ENCODE measurements at regions not wholly inside any gene's neighbourhood (a gene's known extent, or its start where the extent isn't known, plus 50 kb on each side); places are given as distances from the start of the nearest gene placed in this dataset.

DNA sequence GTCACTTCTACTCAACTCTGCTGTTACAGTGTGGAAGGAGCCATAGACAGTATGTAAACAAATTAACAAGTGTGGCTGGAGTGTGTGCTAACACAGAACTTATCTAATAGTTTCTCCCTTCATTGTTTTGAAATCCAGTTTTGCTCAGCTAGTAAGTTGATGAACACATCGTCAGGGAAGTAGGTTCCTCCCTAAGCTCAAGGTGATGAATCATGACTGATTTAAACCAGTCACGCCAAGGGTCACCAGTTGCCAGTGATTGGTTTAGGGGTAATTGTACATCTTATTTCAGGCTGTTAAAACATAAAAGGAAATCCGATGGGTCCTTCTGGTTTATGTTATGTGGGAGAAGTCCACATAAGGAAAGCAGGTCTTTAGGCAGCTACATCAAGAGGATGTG, 97.0 kb upstream of the CHODL start:
- H3K4me3 ChIP-seq (ENCODE audit: low read depth in 1 of 2, low read length in 1 of 2): no peak overlapping the region
- H3K36me3 ChIP-seq: no peaks in the 10 kb centered on the region
- no peak overlapping the region for H3K27ac ChIP-seq
- H3K4me1 ChIP-seq (ENCODE audit: control insufficient read depth in 1 of 2, insufficient read depth in 1 of 2, low read depth in 1 of 2, low read length in 1 of 2): no peaks in the 10 kb centered on the region
- TF ChIP-seq CTCF (IDR thresholded peaks at IDR 0.05): no peak
- no peaks in the 10 kb centered on the region for H3K9me3 ChIP-seq
- H3K27me3 ChIP-seq: no peaks in the 10 kb centered on the region

GRCh38 chr21:18146820-18147219, 97.8 kb upstream of the CHODL start:
- H3K27ac ChIP-seq: no peak overlapping the region
- no peaks in the 10 kb centered on the region for H3K27me3 ChIP-seq
- H3K9me3 ChIP-seq: no peaks in the 10 kb centered on the region
- no peaks in the 10 kb centered on the region for H3K4me1 ChIP-seq (ENCODE audit: control insufficient read depth in 1 of 2, insufficient read depth in 1 of 2, low read depth in 1 of 2, low read length in 1 of 2)
- no peak for TF ChIP-seq CTCF (IDR thresholded peaks at IDR 0.05)
- H3K4me3 ChIP-seq (ENCODE audit: low read depth in 1 of 2, low read length in 1 of 2): no peak overlapping the region
- H3K36me3 ChIP-seq: no peaks in the 10 kb centered on the region

DNA sequence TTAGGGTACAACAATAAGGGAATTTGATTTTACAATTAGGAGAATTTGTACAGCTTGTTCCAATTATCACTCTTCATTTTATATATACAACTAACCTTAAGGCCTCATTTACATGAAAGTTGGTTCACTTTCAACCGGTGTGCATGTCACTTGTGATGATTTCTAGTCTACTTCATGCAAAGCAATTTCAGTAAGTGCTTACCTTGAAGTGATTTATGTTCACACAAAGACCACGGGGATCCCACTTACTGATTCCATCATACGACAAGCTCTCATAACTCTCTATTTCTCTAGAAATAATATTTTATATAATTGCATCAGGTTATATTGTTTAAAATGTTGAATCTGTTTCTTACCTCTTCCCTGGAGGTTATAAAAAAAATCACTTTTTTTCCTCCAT, 100.3 kb upstream of the CHODL start:
- no peaks in the 10 kb centered on the region for H3K4me1 ChIP-seq (ENCODE audit: control insufficient read depth in 1 of 2, insufficient read depth in 1 of 2, low read depth in 1 of 2, low read length in 1 of 2)
- H3K4me3 ChIP-seq (ENCODE audit: low read depth in 1 of 2, low read length in 1 of 2): no peak overlapping the region
- no peak overlapping the region for H3K27ac ChIP-seq
- H3K9me3 ChIP-seq: no peaks in the 10 kb centered on the region
- no peaks in the 10 kb centered on the region for H3K27me3 ChIP-seq
- H3K36me3 ChIP-seq: no peaks in the 10 kb centered on the region
- no peak for TF ChIP-seq CTCF (IDR thresholded peaks at IDR 0.05)

DNA sequence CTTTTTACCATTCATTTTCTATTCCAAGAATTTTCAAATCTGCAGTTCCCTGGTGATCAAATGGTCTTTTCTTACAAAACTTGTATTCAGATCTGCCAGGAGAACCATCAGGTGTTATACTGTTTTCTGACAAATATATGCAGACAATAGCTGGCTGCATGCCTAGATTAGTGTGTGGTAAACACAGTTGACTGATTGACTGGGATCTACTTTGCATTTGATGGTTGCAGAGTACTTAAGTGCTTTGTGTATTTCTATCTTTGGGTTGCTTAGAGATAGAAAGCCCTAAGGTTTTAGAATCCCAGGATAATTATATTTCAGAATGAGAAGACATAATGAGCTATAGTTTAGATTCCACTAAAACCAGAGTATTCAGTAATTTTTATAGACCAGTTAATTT, 102.0 kb upstream of the CHODL start:
- H3K27me3 ChIP-seq: no peaks in the 10 kb centered on the region
- no peak overlapping the region for H3K27ac ChIP-seq
- no peak overlapping the region for H3K4me3 ChIP-seq (ENCODE audit: low read depth in 1 of 2, low read length in 1 of 2)
- H3K9me3 ChIP-seq: no peaks in the 10 kb centered on the region
- no peaks in the 10 kb centered on the region for H3K36me3 ChIP-seq
- H3K4me1 ChIP-seq (ENCODE audit: control insufficient read depth in 1 of 2, insufficient read depth in 1 of 2, low read depth in 1 of 2, low read length in 1 of 2): no peaks in the 10 kb centered on the region
- no peak for TF ChIP-seq CTCF (IDR thresholded peaks at IDR 0.05)

GRCh38 chr21:18138507-18138906, 106.1 kb upstream of the CHODL start:
- H3K36me3 ChIP-seq: no peaks in the 10 kb centered on the region
- H3K4me3 ChIP-seq (ENCODE audit: low read depth in 1 of 2, low read length in 1 of 2): no peak overlapping the region
- TF ChIP-seq CTCF (IDR thresholded peaks at IDR 0.05): no peak
- H3K27me3 ChIP-seq: no peaks in the 10 kb centered on the region
- no peak overlapping the region for H3K27ac ChIP-seq
- H3K9me3 ChIP-seq: no peaks in the 10 kb centered on the region
- H3K4me1 ChIP-seq (ENCODE audit: control insufficient read depth in 1 of 2, insufficient read depth in 1 of 2, low read depth in 1 of 2, low read length in 1 of 2): no peaks in the 10 kb centered on the region

DNA sequence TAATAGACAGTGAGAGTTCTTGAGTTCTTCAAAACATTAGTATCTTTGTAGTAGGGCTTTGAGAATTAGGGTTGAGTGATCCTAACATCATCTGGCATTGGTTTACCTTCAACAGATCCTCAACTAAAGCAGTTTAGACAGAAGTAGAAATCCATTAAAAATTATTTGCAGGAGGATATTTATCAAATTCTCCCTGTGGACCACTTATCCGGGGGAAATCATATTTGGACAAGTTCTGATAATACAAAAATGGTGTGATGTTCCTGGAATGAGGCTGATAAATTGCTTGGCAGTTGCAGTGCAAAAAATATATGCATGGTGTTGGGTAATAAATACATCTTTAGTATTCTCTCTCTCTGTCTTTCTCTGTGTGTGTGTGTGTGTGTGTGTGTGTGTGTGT, 115.1 kb upstream of the CHODL start:
- no peaks in the 10 kb centered on the region for H3K4me1 ChIP-seq (ENCODE audit: control insufficient read depth in 1 of 2, insufficient read depth in 1 of 2, low read depth in 1 of 2, low read length in 1 of 2)
- H3K27me3 ChIP-seq: no peaks in the 10 kb centered on the region
- H3K27ac ChIP-seq: no peak overlapping the region
- H3K36me3 ChIP-seq: no peaks in the 10 kb centered on the region
- H3K9me3 ChIP-seq: no peaks in the 10 kb centered on the region
- no peak for TF ChIP-seq CTCF (IDR thresholded peaks at IDR 0.05)
- no peak overlapping the region for H3K4me3 ChIP-seq (ENCODE audit: low read depth in 1 of 2, low read length in 1 of 2)
